Ectodermal cell (in vitro differentiated cells): ENCODE measurements at regions not wholly inside any gene's neighbourhood (a gene's known extent, or its start where the extent isn't known, plus 50 kb on each side); places are given as distances from the start of the nearest gene placed in this dataset.
"Not testable (repeated sequence)": the region's sequence is repeated elsewhere in the genome, so short reads cannot be mapped to it uniquely, and the experiment has no call there.

Experiments
- H3K27ac ChIP-seq: 2 replicates; pipeline ENCODE4 v1.7.0; 2013; ENCODE audit warnings: mild to moderate bottlenecking, low read depth, low read length; ENCODE audit not compliant: insufficient read depth, poor library complexity, severe bottlenecking
- H3K27me3 ChIP-seq: 2 replicates; pipeline ENCODE4 v1.7.0; 2013; ENCODE audit warnings: mild to moderate bottlenecking, low read length; ENCODE audit not compliant: insufficient read depth, control insufficient read depth, poor library complexity, severe bottlenecking
- H3K36me3 ChIP-seq: one replicate; pipeline ENCODE4 v1.7.0; 2013; ENCODE audit warnings: low read length; ENCODE audit not compliant: control insufficient read depth, insufficient read depth
- H3K4me1 ChIP-seq: one replicate; pipeline ENCODE4 v1.7.0; 2013; ENCODE audit warnings: low read length; ENCODE audit not compliant: control insufficient read depth, insufficient read depth
- H3K4me3 ChIP-seq: 2 replicates; pipeline ENCODE4 v1.7.0; 2013; ENCODE audit warnings: low read depth, low read length, control low read depth; ENCODE audit not compliant: insufficient read depth
- H3K9me3 ChIP-seq: 2 replicates; pipeline ENCODE4 v1.7.0; 2013; ENCODE audit warnings: mild to moderate bottlenecking, low read length, moderate library complexity; ENCODE audit not compliant: control insufficient read depth
- WGBS, 2 experiments: methylation state at CpG; one replicate each; pipeline ENCODE4 v1.1.7; 2013; ENCODE audit warnings: missing lambda C conversion rate in 2 of 2; 5-methylcytosine and 5-hydroxymethylcytosine counted together

- Histone ChIP-seq H3K4me1 (peaks cover 5% of the 10 kb centered on the region), H3K36me3 (no peaks in the 10 kb centered on the region), H3K27ac (no peak overlapping the region), H3K9me3 (no peaks in the 10 kb centered on the region), H3K4me3 (no peak overlapping the region), H3K27me3 (no peaks in the 10 kb centered on the region)
- WGBS, 2 experiments, result 93 to 96% methylated on average over 6 of the region's 6 CpGs
These were observed 271.6 kb downstream of the MED10 start for GRCh38 chr5:6106756-6107155.

GRCh38 chr5:6105320-6105719 is 273.0 kb downstream of the MED10 start:
- Histone ChIP-seq H3K36me3 (no peaks in the 10 kb centered on the region), H3K27ac (no peak overlapping the region), H3K27me3 (no peaks in the 10 kb centered on the region), H3K4me1 (peaks cover 5% of the 10 kb centered on the region), H3K4me3 (no peak overlapping the region), H3K9me3 (no peaks in the 10 kb centered on the region)
- WGBS, 2 experiments, result 86 to 91% methylated on average over 4 of the region's 4 CpGs

GRCh38 chr5:6096101-6096500 is 282.2 kb downstream of the MED10 start:
- WGBS, 2 experiments, result 81 to 83% methylated on average over 3 of the region's 3 CpGs
- no peak overlapping the region for H3K4me3 ChIP-seq
- no peak overlapping the region for H3K27ac ChIP-seq
- no peaks in the 10 kb centered on the region for H3K36me3 ChIP-seq
- H3K4me1 ChIP-seq, result no peaks in the 10 kb centered on the region
- no peaks in the 10 kb centered on the region for H3K27me3 ChIP-seq
- no peaks in the 10 kb centered on the region for H3K9me3 ChIP-seq

- H3K27me3 ChIP-seq, H3K36me3 ChIP-seq, H3K4me3 ChIP-seq, H3K9me3 ChIP-seq, H3K27ac ChIP-seq, H3K4me1 ChIP-seq: not testable (repeated sequence)
- WGBS, 2 experiments, result 73 to 76% methylated on average over 1 of the region's 1 CpG
These were observed 284.2 kb downstream of the MED10 start for GRCh38 chr5:6094180-6094579.

GRCh38 chr5:6090838-6091237 is 287.5 kb downstream of the MED10 start:
- H3K27ac ChIP-seq, result no peak overlapping the region
- H3K9me3 ChIP-seq, result peaks cover 2% of the 10 kb centered on the region
- WGBS, 2 experiments, result 93 to 95% methylated on average over 1 of the region's 1 CpG
- no peaks in the 10 kb centered on the region for H3K4me1 ChIP-seq
- no peak overlapping the region for H3K4me3 ChIP-seq
- H3K27me3 ChIP-seq, result no peaks in the 10 kb centered on the region
- no peaks in the 10 kb centered on the region for H3K36me3 ChIP-seq

- Histone ChIP-seq H3K27ac (no peak overlapping the region), H3K36me3 (no peaks in the 10 kb centered on the region), H3K4me1 (no peaks in the 10 kb centered on the region), H3K4me3 (no peak overlapping the region), H3K27me3 (no peaks in the 10 kb centered on the region), H3K9me3 (peaks cover 2% of the 10 kb centered on the region)
- 92 to 97% methylated on average over 5 to 6 of the region's 6 CpGs for WGBS, 2 experiments
These were observed 288.2 kb downstream of the MED10 start for GRCh38 chr5:6090079-6090654.

- Histone ChIP-seq H3K9me3 (peaks cover 2% of the 10 kb centered on the region), H3K27me3 (no peaks in the 10 kb centered on the region), H3K36me3 (no peaks in the 10 kb centered on the region), H3K4me3 (no peak overlapping the region), H3K4me1 (no peaks in the 10 kb centered on the region), H3K27ac (no peak overlapping the region)
- WGBS, 2 experiments, result 91 to 98% methylated on average over 2 of the region's 2 CpGs
These were observed 289.6 kb downstream of the MED10 start for GRCh38 chr5:6088706-6089105.

GRCh38 chr5:6087576-6087975 is 290.8 kb downstream of the MED10 start:
- 92 to 94% methylated on average over 12 of the region's 12 CpGs for WGBS, 2 experiments
- Histone ChIP-seq H3K9me3 (peaks cover 2% of the 10 kb centered on the region), H3K36me3 (no peaks in the 10 kb centered on the region), H3K4me3 (no peak overlapping the region), H3K4me1 (no peaks in the 10 kb centered on the region), H3K27me3 (no peaks in the 10 kb centered on the region), H3K27ac (no peak overlapping the region)

GRCh38 chr5:6086871-6087270 is 291.5 kb downstream of the MED10 start:
- WGBS, 2 experiments, result 94 to 99% methylated on average over 4 of the region's 4 CpGs
- Histone ChIP-seq H3K4me3 (no peak overlapping the region), H3K27ac (no peak overlapping the region), H3K4me1 (no peaks in the 10 kb centered on the region), H3K27me3 (no peaks in the 10 kb centered on the region), H3K9me3 (peaks cover 2% of the 10 kb centered on the region), H3K36me3 (no peaks in the 10 kb centered on the region)

GRCh38 chr5:6085341-6085860 is 292.9 kb downstream of the MED10 start:
- Histone ChIP-seq H3K27ac (no peak overlapping the region), H3K9me3 (peaks cover 2% of the 10 kb centered on the region), H3K4me3 (no peak overlapping the region), H3K27me3 (no peaks in the 10 kb centered on the region), H3K36me3 (no peaks in the 10 kb centered on the region), H3K4me1 (no peaks in the 10 kb centered on the region)
- WGBS, 2 experiments, result 80 to 96% methylated on average over 6 to 8 of the region's 9 CpGs

GRCh38 chr5:6084836-6085235 is 293.5 kb downstream of the MED10 start:
- H3K4me3 ChIP-seq, result no peak overlapping the region
- H3K27ac ChIP-seq, result no peak overlapping the region
- no peaks in the 10 kb centered on the region for H3K27me3 ChIP-seq
- H3K36me3 ChIP-seq, result no peaks in the 10 kb centered on the region
- peaks cover 2% of the 10 kb centered on the region for H3K9me3 ChIP-seq
- WGBS, 2 experiments, result 91 to 100% methylated on average over 1 of the region's 2 CpGs
- H3K4me1 ChIP-seq, result no peaks in the 10 kb centered on the region
